CD4-positive, alpha-beta T cell treated with Interleukin-17A for 1 hour (primary cell): ENCODE measurements at regions not wholly inside any gene's neighbourhood (a gene's known extent, or its start where the extent isn't known, plus 50 kb on each side); places are given as distances from the start of the nearest gene placed in this dataset.
"Not testable (repeated sequence)": the region's sequence is repeated elsewhere in the genome, so short reads cannot be mapped to it uniquely, and the experiment has no call there.

Source experiments
- DNase-seq: peaks from one replicate; pipeline ENCODE4 v3.0.0-alpha.2; 2020

DNA sequence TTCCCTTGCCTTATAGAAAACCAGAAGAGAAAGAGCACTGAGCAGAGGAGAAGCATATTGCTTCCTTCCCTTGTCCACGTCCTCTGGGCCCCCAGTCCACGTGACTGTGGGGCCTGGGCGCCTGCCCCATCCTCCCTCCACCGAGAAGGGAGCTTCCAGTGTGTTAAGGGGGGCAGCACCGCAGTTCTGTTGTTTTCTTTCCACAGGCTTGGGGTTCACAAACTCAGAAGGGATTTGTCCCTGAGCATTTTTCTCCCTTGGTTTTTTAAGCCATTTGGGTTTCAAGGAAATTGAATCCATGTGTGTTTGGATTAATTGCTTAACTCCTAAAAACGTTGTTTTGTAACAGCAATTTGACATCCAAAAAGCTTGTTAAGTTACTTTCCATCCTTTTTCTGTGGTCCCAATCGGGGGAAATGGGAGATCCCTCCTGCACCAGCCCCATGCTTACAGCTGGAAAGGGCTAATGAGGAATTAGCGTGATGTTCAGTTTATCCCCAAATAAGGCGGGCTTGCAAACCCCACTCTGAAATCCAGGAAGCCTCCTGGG, 347.5 kb upstream of the TNRC6C start:
- no peak for DNase-seq

DNA sequence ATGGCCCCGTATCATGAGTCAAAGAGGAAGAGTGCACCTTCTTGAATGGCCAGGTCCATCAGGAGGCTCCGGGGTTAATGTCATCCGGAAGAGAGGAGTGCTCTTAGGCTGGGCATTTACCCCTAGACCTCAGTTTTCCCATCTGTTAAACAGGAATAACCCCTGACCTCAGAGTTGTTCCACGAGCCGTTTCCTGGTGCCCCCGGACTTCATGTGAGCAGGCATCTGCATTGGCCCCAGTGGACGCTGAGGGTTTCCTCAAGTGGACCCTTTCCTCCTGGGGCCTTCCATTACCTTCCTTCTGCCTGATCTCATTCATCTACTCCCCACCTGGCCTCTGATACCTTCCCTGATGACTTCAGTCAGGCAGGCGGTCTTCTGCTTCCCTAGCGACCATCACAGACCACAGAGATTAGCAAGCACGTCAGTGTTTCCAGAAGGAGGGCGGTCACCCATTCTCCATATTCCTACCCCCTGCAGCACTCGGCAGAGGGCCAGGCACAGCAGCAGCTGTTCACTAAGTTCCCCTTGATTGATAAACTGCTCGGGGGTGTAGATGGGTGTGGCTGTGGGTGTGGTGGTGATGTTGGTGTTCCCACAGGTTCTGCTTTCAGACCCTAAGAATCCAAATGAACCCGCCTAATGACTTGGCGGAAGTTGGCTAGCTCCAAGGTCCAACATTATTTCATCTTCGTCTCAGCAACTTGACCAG, 346.6 kb upstream of the TNRC6C start:
- DNase-seq = no peak

DNA sequence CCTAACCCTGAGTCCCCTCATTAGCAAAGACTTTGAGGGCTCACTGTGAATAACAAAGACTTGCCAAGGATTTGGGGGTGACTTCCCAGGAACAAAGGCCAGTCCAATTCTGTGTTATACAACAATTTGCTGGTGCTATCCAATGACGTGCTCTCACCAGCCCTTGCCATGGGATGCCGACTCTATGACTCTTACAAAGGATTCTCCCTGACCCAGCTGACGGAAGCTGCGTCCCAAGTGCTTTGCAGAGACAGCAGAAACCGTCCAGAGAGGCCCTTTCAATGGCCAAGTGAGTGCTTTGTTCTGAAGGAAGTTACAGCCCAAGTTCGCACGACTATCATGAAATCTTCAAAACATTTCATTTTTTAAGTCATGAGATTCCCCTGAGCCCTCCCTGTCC, 345.3 kb upstream of the TNRC6C start:
- DNase-seq = no peak

DNA sequence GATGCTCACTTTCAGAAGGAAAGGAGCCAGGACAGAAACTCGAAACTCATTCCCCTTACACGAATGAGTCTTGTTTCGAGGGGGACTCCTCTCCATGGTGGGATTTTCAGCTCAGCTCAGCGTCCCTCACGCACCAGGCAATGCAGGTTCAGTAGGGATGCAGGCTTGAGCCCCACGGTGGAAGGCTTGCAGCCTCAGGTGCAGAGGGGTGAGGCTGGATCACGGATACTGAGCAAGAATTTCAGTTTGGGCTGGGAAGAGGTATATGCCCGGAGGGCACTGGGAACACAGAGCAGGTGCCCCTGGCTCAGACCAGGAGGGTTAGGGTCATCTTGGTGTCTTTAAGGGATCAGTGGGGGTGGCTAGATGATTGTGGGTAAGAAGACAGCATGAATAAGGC, 344.9 kb upstream of the TNRC6C start:
- no peak for DNase-seq

DNA sequence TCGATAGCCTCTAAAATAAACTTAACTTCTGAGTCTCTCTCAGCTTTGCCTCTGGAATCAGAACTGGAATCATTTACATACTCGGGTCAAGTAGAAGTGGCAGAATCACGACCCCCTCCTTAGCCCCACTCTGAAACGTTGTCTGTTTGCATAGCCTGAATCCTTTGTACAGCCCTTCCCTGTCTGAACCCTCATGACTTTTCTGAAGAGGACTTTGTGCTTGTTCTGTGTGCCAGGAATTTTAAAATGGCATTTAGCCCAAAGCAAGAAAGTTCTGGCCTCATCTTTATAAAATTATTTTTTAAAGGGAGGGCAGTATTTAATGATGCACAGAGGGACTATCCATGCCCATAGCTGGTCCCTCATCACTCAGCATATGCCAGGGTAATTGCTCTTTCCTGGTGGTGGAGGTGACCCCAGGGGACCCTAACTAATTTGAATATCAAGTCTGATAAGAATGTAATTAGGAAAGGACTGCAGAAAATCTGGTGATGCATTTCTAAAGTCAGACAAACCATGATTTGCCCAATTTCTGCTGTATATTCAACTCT, 342.7 kb upstream of the TNRC6C start:
- no peak for DNase-seq

DNA sequence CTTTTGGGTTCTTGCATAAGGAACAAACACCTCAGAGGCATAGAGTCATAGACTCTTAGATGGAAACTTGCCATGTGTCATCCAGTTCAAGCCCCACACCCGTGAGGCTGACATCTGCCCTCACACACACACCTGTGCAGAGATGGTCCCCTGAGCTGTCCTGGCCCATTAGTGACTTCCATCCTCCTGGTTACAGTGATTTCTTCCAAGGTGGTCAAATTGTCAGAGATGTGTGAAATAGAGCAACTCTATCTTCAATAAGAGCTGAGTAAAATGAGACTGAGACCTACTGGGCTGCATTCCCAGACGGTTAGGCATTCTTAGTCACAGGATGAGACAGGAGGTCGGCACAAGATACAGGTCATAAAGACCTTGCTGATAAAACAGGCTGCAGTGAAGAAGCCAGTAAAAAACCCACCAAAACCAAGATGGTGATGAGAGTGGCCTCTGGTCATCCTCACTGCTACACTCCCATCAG, 342.2 kb upstream of the TNRC6C start:
- DNase-seq = no peak

DNA sequence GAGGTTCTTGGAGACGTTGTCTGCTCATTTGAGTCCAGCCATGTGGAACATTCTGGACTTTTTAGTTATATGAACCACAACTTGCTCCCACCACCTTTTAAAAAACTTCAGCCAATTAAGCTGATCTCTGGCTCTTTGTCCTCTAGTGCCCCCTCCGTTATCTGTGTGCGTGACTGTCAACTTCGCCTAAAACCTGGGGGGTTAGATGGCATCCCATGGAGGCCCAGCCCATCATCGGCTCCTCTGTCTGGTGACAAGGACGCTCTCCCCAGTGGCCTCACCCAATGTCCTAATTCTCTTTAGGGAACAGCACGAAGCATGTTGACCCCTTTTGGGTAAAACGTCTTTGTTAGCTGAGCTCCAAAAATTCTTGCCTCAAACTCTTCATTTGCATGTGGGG, 341.0 kb upstream of the TNRC6C start:
- no peak for DNase-seq

DNA sequence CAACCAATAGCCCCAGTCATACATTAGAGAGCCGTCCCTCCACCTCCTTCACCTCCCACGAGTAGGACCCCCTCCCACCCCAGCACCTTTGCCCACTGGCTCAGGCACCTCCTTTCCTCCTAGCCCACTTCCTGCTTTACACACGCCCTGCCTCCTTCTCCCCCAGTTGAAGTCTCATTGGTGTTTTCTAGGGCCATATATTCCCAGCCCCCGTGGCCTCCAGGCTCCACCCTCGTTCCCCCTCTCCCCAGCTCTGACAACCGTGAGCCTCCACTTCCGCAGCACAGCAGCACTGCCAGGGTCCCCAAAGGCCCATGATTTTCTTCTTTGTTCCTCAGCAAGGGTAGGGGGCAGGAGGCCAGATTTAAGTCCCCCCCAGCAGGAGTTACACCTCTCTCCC, 340.3 kb upstream of the TNRC6C start:
- DNase-seq = no peak

DNA sequence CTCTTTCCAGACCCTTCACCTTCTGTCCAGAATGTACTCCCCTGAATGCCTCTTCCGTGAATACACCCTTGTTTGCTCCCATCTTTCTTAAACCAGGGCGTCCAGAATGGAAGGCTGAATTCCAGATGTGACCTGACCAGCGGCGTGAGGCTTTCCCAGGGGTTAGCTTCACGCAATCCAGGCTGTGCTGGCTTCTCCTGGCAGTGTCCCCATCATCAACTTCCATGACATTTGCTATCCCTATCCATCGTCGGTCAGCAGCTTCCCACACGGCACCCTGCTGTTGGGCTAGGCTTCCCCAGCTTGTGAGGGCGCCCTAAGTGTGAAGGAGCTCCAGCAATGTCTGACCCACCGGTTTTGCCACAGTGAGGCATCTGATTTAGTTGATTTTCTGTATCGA, 339.8 kb upstream of the TNRC6C start:
- DNase-seq = no peak

DNA sequence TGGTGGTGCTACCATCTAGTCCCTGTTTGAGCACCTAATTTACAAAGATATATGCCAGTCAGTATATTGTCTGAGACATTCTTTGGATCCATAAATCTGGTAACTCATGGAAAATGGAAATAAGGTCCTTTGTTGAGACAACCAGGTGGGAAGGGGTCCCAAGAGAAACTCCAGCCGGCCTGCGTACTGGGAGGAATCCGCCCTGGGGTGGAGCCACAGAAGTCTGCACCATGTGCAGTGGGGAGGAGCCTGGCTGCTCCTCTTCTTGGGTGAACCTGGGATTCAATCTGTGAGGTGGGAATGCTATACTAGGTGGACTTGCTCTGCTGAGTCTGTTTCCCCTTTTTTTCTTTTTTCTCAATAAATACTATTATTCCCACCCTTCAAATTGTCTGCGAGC, 339.2 kb upstream of the TNRC6C start:
- no peak for DNase-seq

DNA sequence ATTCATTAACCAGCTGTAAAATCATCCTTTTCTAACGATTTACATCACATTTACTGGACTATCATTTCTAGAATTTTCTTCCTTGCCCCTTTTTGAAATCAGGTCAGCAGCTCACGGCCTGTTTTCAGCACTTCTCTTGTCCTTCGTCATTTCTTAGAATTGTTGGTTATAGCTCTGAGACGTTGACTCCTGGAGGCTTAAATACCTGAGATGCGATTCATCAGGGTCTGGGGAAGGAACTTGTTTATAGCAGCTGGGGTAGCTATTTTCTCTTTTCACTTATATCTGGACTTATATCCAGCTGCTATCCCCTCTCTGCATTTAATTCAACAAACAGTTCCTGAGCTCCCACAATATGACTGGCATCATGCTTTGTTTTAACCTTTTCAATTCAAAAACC, 338.7 kb upstream of the TNRC6C start:
- no peak for DNase-seq

DNA sequence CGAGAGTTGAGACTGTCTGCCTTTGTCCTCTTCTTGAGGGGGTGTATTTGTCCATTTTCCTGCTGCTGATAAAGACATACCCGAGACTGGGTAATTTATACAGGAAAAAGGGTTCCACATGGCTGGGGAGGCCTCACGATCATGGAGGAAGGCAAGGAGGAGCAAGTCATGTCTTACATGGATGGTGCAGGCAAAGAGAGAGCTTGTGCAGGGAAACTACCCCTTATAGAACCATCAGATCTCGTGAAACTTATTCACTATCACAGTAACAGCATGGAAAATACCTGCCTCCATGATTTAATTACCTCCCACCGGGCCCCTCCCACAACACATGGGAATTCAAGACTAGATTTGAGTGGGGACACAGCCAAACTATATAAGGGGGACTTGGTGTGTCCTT, 338.2 kb upstream of the TNRC6C start:
- DNase-seq = no peak

DNA sequence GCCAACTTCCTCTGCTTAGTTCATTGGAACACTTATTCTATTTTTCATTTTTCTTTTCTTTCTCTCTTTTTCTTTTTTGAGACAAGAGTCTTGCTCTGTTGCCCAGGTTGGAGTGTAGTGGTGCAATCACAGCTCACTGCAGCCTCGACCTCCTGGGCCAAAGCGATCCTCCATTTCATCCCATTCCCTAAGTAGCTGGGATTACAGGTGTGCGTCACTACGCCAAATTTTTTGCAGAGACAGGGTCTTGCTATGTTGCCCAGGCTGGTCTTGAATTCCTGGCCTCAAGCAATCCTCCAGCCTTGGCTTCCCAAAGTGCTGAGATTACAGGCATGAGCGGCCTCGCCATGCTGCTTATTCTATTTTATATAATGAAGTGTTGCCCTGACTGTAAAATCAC, 336.4 kb upstream of the TNRC6C start:
- DNase-seq = not testable (repeated sequence)

DNA sequence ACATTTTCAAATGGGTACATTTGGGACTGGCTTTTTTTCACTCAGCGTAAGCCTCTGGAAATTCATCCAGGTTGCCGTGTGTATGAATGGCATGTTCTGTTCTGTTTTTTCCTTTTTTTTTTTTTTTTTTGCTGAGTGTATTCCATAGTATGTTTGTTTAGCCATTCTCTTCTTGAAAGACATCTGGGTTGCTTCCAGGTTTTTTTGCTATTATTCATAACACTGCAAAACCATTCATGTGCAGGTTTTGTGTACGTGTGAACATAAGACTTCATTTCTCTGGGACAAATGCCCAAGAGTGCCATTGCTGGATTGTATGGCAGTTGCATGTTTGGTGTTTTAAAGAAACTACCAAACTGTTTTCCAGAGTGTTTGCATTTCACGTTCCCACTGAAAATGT, 335.9 kb upstream of the TNRC6C start:
- DNase-seq = no peak

DNA sequence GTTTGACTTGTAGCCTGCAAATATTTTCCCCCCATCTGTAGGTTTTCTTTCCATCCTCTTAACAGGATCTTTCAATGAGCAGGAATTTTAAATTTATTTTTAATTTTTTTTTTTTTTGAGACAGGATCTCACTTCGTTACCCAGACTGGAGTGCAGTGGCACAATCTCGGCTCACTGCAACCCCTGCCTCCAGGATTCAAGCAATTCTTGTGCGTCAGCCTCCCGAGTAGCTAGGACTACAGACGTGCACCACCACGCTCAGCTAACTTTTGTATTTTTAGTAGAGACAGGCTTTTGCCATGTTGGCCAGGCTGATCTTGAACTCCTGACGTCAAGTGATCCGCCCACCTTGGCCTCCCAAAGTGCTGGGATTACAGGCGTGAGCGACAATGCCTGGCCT, 335.2 kb upstream of the TNRC6C start:
- not testable (repeated sequence) for DNase-seq

DNA sequence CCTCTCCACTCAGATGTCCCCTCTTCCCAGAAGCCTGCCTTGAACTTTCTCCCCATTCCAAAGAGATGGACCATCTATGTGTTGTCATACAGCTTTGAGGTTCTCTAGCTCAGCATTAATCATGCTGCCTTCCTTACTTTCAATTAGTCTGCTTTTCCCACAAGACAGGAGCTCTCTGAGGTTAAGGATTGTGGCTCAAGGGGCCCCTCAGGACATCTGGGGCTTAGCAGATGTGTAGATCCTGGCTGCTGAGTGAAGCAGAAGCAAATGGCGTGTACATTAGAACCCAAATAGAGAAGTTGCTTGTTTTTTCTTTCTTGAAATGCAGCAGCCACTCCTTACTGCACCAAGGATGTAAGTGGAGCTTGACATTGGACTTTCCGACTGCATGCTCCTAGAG, 330.5 kb upstream of the TNRC6C start:
- no peak for DNase-seq

DNA sequence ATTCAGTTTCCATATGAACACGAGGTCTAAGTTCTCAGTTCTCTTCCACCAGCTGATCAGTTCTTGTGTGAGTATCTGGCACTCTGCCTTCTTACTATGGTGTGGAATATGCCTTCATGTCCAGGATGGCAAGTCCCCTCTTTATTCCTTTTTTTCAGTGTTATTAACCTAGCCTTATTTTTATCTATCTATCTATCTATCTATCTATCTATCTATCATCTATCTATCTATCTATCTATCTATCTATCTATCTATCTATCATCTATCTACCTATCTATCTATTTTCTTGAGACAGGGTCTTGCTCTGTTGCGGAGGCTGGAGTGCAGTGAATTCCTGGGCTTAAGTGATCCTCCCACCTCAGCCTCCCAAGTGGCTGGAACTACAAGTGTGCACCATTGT, 329.2 kb upstream of the TNRC6C start:
- not testable (repeated sequence) for DNase-seq

DNA sequence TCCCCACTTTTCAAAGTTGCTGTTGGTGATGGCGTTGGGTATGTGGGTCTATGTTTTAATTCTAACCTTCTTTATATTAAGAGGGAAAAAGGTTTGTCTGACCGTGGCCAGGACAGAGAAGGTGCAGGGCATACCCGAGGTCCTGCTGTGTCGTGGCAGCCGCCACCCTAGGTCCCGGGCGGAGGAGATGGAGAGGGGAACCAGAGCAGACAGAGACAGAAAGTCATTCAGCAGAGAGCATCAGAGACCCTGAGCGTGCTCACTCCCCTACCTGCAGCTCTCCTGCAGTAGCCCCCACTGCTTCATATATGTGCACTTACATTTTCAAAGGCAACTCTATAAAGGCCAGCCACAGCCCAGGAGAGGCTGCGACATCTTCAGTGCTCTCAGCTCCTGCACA, 327.2 kb upstream of the TNRC6C start:
- no peak for DNase-seq

DNA sequence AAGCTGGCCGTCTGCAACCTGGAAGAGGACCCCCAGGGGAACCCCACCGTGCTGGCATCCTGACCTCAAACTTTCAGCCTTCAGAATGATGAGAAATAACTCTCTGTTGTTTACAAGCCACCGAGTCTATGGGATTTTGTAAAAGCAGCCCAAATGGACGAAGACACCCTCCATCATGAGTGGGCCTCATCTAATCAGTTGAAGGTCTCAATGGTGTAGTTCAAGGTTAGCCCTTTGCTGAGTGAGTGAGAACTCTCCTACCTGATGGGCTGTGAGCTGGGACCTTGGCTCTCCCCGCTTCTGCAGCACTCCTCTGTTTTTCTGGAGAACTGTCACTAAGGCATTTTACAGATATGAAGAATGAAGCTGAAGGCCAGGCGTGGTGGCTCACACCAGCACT, 325.9 kb upstream of the TNRC6C start:
- DNase-seq = no peak

DNA sequence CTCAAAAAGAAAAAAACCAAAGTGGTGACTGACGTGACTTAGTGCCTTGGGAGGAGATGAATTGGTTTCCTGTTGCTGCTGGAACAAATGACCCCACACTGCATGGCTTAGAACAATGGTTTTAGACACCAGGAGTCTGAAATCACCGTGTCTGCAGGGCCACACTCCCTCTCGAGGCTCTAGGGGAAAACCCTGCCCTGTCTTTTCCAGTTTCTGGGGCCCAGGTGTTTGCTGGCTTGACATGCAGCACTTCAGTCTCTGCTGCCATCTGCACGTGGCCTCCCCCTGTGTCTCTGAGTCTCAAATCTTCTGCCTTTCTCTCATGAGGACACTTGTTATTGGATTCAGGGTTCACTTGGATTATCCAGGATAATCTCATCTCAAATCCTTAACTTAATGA, 323.8 kb upstream of the TNRC6C start:
- DNase-seq = no peak

DNA sequence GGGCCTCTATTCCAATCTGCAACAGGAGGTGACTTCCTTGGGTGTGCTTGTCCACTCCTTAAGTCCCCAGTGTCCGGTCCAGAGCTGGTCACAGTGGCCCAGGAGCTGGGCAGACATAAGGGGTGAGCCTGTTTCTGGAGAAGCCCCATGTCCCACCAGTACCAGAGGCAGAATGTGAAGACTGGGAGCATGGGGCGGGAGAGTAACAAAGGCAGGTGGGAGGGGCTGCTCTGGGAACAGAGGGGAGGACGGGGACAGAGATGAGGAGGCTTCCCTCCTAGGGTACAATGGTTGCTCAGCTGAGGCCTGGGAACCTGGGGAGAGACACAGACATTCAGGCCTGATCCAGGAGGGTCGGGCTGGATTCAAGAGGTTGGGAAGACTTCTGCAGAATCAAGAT, 323.3 kb upstream of the TNRC6C start:
- DNase-seq = no peak

DNA sequence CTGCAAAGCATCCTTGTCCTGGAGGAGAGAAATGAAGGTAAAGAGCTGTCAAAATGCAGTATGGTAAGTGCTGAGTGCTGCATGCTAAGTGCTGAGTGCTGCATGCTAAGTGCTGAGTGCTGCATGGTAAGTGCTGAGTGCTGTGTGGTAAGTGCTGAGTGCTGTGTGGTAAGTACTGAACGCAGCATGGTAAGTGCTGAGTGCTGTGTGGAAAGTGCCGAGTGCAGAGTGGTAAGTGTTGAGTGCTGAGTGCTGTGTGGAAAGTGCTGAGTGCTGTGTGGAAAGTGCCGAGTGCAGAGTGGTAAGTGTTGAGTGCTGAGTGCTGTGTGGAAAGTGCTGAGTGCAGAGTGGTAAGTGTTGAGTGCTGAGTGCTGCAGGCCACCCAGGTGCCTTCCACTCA, 322.7 kb upstream of the TNRC6C start:
- not testable (repeated sequence) for DNase-seq

DNA sequence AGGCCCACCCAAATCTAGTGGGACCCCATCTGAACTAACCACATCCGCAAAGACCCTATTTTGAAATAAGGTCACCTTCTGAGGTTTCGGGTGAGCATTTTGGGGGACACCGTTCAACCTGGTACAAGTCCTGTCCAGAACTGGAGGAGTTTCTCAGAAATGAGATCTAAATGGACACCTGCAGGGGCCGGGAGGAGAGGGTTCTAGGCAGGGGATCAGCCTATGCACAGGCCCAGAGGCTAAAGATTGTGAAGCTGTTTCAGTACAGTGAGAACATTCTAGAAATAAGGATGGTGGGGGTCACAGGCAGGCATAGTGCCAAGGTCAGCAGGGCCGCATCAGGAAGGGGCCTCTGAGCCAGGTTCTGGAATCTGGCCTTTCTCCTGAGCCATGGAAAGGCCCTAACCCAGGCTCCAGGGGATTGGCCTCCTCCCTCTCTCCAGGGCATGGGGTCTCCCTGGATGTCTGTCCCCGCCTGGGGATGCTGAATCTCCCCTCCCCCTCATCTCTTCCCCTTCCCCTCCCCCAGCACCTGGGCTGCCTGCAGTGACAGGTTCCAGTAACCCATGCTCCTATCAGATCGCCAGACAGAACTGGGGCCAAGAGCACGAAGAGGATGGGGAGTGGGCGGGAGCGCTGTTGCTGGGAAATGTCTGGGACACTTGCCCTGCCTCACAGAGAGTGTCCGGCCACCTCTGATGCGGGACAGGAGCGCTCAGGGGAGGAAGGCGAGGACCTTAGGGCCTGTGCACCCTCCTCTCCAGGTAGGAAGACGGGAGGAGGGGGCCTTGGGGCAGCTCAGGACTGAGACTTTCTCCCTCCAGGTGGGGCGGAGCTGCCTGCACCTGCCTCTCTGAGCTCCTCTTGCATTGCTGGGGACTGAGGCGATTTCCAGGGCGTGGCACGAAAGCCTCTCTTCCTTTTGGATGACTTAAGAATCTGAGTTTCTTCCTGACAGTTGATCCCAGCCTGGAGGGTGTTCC, 321.4 kb upstream of the TNRC6C start:
- DNase-seq = no peak
